A549 (cell line): ENCODE measurements at regions not wholly inside any gene's neighbourhood (a gene's known extent, or its start where the extent isn't known, plus 50 kb on each side); places are given as distances from the start of the nearest gene placed in this dataset.

Experiments used
- ATAC-seq, 2 experiments: fragments of 200-7000 bp in 1 of 2; fragments of >200 bp in 1 of 2; cut with Nextera tagmentation in 1 of 2; cut with Tn5 transposase in 1 of 2; 3 replicates each; pipeline versions ENCODE4 v1.8.0 to v1.9.1; 2018 to 2020; ENCODE audit warnings: mild to moderate bottlenecking in 1 of 2, moderate library complexity in 1 of 2
- CTCF ChIA-PET: fragments of 300-600 bp; sonication (Branson Sonifier 250); formaldehyde crosslinking; extraction: SDS; loops from one replicate; lab custom pipeline; 2021; ENCODE audit warnings: antibody characterized with exemption, inconsistent platforms; lab: Yijun Ruan, JAX
- POLR2A ChIA-PET: fragments of 350-600 bp; formaldehyde crosslinking; extraction: SDS; loops from one replicate; lab custom pipeline; 2021; ENCODE audit warnings: antibody characterized with exemption, inconsistent platforms; lab: Yijun Ruan, JAX
- DNase-seq, 2 experiments: peaks; one replicate each; pipeline versions ENCODE4 v3.0.0 to v3.0.0-alpha.2; 2011 to 2016; ENCODE audit warnings: low read depth in 1 of 2, low spot score in 1 of 2
- FAIRE-seq: peaks from 2 replicates; lab custom pipeline; 2011; peaks lifted over from hg19 to GRCh38; lab: Jason Lieb, UNC
- H3K27ac ChIP-seq, 2 experiments: fragments of >200 bp; sonication (Bioruptor Twin); formaldehyde crosslinking; 3 replicates each; pipeline ENCODE4 v1.5.1; 2016 to 2017
- H3K4me1 ChIP-seq: fragments of >200 bp; sonication (Bioruptor Twin); formaldehyde crosslinking; 3 replicates; pipeline ENCODE4 v1.6.1; 2016
- H3K4me2 ChIP-seq: fragments of >200 bp; sonication (Bioruptor Twin); formaldehyde crosslinking; 3 replicates; pipeline ENCODE4 v1.6.1; 2016
- H3K4me3 ChIP-seq: fragments of >200 bp; sonication (Bioruptor Twin); formaldehyde crosslinking; 3 replicates; pipeline ENCODE4 v1.5.1; 2016
- H3K9me3 ChIP-seq: fragments of >200 bp; sonication (Bioruptor Twin); formaldehyde crosslinking; 3 replicates; pipeline ENCODE4 v1.6.1; 2016
- ATOH8 ChIP-seq: fragments of 250-450 bp; sonication (Bioruptor Pico); IDR thresholded peaks from 2 replicates; pipeline ENCODE4 v1.5.0; 2020; ENCODE audit warnings: low read depth, mild to moderate bottlenecking, moderate library complexity
- BHLHE40 ChIP-seq: IDR thresholded peaks from 2 replicates; pipeline ENCODE4 v1.6.1; 2012; ENCODE audit warnings: low read depth, low read length, inconsistent platforms
- CBX8 ChIP-seq: fragments of 200-600 bp; sonication (generic); IDR thresholded peaks from 2 replicates; pipeline ENCODE4 v1.6.1; 2016
- CEBPB ChIP-seq, 2 experiments: fragments of >200 bp in 1 of 2; sonication (Bioruptor Twin) in 1 of 2; formaldehyde crosslinking in 1 of 2; IDR thresholded peaks; 2 replicates each; pipeline ENCODE4 v1.6.1; 2012 to 2016
- E2F6 ChIP-seq: IDR thresholded peaks from 2 replicates; pipeline ENCODE4 v1.6.1; 2012; ENCODE audit warnings: low read depth, borderline replicate concordance
- EHF ChIP-seq: fragments of 250-450 bp; sonication (Bioruptor Pico); IDR thresholded peaks from 2 replicates; pipeline ENCODE4 v1.5.0; 2020; ENCODE audit warnings: mild to moderate bottlenecking
- ESRRA ChIP-seq: fragments of 150-350 bp; IDR thresholded peaks from 2 replicates; pipeline ENCODE4 v1.6.1; 2014; ENCODE audit warnings: mild to moderate bottlenecking, low read length, borderline replicate concordance
- FOSL2 ChIP-seq, 2 experiments: fragments of 450-650 bp in 1 of 2; fragments of >200 bp in 1 of 2; sonication (Bioruptor Twin) in 1 of 2; formaldehyde crosslinking; IDR thresholded peaks; 2 replicates each; pipeline versions ENCODE4 v1.5.0 to v1.6.1; 2016 to 2020; ENCODE audit warnings: mild to moderate bottlenecking in 1 of 2, moderate library complexity in 1 of 2
- FOXS1 ChIP-seq: fragments of 250-450 bp; sonication (Bioruptor Pico); IDR thresholded peaks from 2 replicates; pipeline ENCODE4 v1.5.0; 2020; ENCODE audit warnings: mild to moderate bottlenecking, moderate library complexity
- HOXB13 ChIP-seq: fragments of 250-450 bp; sonication (Bioruptor Pico); IDR thresholded peaks from 2 replicates; pipeline ENCODE4 v1.5.0; 2020; ENCODE audit warnings: low read depth, mild to moderate bottlenecking, moderate library complexity
- JUN ChIP-seq, 2 experiments: fragments of >200 bp; sonication (Bioruptor Twin); formaldehyde crosslinking; IDR thresholded peaks; 2 replicates in 1 of 2; 3 replicates in 1 of 2; pipeline ENCODE4 v1.6.1; 2016 to 2017
- JUNB ChIP-seq: fragments of >200 bp; sonication (Bioruptor Twin); formaldehyde crosslinking; IDR thresholded peaks from 2 replicates; pipeline ENCODE4 v1.6.1; 2016
- KDM5A ChIP-seq: fragments of 200-600 bp; sonication (generic); IDR thresholded peaks from 2 replicates; pipeline ENCODE4 v1.6.1; 2016; ENCODE audit warnings: antibody characterized with exemption, mild to moderate bottlenecking
- MAFK ChIP-seq: fragments of 450-650 bp; IDR thresholded peaks from 2 replicates; pipeline ENCODE4 v1.6.1; 2014; ENCODE audit not compliant: partially characterized antibody
- MAZ ChIP-seq: fragments of 150-350 bp; IDR thresholded peaks from 2 replicates; pipeline ENCODE4 v1.6.1; 2014; ENCODE audit warnings: antibody characterized with exemption, low read depth, low read length, borderline replicate concordance
- NR3C1 ChIP-seq: fragments of >200 bp; sonication (Bioruptor Twin); formaldehyde crosslinking; IDR thresholded peaks from 3 replicates; pipeline ENCODE4 v1.6.1; 2017
- POLR2A ChIP-seq: IDR thresholded peaks from 2 replicates; pipeline ENCODE4 v1.6.1; 2012; ENCODE audit warnings: mild to moderate bottlenecking, low read length
- RFX5 ChIP-seq: fragments of 450-650 bp; IDR thresholded peaks from 2 replicates; pipeline ENCODE4 v1.7.1; 2014; ENCODE audit warnings: antibody characterized with exemption, mild to moderate bottlenecking, moderate library complexity
- SREBF2 ChIP-seq: fragments of 450-650 bp; IDR thresholded peaks from 2 replicates; pipeline ENCODE4 v1.6.1; 2014; ENCODE audit warnings: mild to moderate bottlenecking, moderate library complexity
- ZFP36 ChIP-seq: fragments of 450-650 bp; IDR thresholded peaks from 2 replicates; pipeline ENCODE4 v1.6.1; 2014; ENCODE audit warnings: borderline replicate concordance; ENCODE audit not compliant: partially characterized antibody
- WGBS: methylation state at CpG from one replicate; pipeline ENCODE4 v1.1.6; 2017; ENCODE audit errors: missing lambda C conversion rate; 5-methylcytosine and 5-hydroxymethylcytosine counted together
- TF ChIP-seq, protein P1 (sequence below): fragments of 200-600 bp; sonication (generic); IDR thresholded peaks from 2 replicates; pipeline ENCODE4 v1.6.1; 2016; ENCODE audit warnings: antibody characterized with exemption, mild to moderate bottlenecking, moderate library complexity
- TF ChIP-seq, protein P2 (sequence below): fragments of 450-650 bp; IDR thresholded peaks from 2 replicates; pipeline ENCODE4 v1.6.1; 2014; ENCODE audit warnings: antibody characterized with exemption
- TF ChIP-seq, protein P3 (sequence below): IDR thresholded peaks from 2 replicates; pipeline ENCODE4 v1.6.1; 2012
- TF ChIP-seq, protein P4 (sequence below): fragments of 250-450 bp; sonication (Bioruptor Pico); IDR thresholded peaks from 2 replicates; pipeline ENCODE4 v1.5.0; 2021; ENCODE audit warnings: mild to moderate bottlenecking, moderate library complexity, borderline replicate concordance

DNA sequence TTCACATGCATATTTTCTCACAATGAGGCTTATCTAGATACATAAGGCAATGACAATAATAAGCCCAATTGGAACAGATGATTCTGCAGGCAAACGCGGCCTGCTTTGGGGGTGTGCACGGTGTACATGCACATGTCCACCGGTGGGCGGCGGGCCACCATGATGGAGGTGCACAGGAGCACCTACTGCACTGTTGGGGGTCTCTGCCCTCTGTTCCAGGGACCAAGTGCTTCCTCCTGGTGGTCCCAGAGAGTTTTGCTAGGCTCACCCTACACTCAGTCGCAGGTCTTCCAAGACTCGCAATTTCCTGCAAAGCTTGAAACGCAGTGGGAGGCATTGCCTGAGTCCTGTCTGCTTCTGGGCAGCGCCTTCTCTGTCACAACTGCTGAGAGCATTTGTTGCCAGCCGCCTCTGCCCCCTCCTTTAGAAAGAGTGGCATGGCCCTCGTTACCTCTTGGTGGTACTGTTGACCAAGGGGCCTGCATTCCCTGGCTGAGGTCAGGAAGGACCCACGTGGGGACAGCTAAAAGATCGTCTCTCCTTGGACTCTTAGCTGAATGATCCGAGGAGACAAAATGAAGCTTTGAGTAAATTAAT, 135.3 kb downstream of the ERMARD start:
- Histone ChIP-seq H3K27ac (no peak overlapping the region), H3K4me3 (no peak overlapping the region), H3K4me2 (no peak overlapping the region), H3K4me1 (no peaks in the 10 kb centered on the region), H3K9me3 (no peaks in the 10 kb centered on the region)
- CTCF ChIA-PET: interaction anchor here (0.7 kb wide), 1 partner anchor 12 kb away, joined by 3 read pairs; no protein-coding TSS in a partner anchor
- DNase-seq (no peak), ATAC-seq (no peak), FAIRE-seq (no peak)
- POLR2A ChIA-PET: no interaction called here
- 63% methylated on average over 9 of the region's 15 CpGs for WGBS
- TF ChIP-seq ATOH8 (CRISPR knock-in tag) (no peak), E2F6 (no peak), EHF (no peak), RFX5 (no peak), POLR2A (no peak), ESRRA (no peak), FOXS1 (CRISPR knock-in tag) (no peak), ZFP36 (no peak), JUNB (no peak), MAFK (no peak), FOSL2 (IDR thresholded peaks at IDR 0.05) (no peak), FOSL2 (CRISPR knock-in tag; IDR thresholded peaks at IDR 0.05) (no peak), HOXB13 (CRISPR knock-in tag) (no peak), NR3C1 (no peak), CEBPB (IDR thresholded peaks at IDR 0.05) (no peak), KDM5A (no peak)
- TF ChIP-seq, protein P1, sequence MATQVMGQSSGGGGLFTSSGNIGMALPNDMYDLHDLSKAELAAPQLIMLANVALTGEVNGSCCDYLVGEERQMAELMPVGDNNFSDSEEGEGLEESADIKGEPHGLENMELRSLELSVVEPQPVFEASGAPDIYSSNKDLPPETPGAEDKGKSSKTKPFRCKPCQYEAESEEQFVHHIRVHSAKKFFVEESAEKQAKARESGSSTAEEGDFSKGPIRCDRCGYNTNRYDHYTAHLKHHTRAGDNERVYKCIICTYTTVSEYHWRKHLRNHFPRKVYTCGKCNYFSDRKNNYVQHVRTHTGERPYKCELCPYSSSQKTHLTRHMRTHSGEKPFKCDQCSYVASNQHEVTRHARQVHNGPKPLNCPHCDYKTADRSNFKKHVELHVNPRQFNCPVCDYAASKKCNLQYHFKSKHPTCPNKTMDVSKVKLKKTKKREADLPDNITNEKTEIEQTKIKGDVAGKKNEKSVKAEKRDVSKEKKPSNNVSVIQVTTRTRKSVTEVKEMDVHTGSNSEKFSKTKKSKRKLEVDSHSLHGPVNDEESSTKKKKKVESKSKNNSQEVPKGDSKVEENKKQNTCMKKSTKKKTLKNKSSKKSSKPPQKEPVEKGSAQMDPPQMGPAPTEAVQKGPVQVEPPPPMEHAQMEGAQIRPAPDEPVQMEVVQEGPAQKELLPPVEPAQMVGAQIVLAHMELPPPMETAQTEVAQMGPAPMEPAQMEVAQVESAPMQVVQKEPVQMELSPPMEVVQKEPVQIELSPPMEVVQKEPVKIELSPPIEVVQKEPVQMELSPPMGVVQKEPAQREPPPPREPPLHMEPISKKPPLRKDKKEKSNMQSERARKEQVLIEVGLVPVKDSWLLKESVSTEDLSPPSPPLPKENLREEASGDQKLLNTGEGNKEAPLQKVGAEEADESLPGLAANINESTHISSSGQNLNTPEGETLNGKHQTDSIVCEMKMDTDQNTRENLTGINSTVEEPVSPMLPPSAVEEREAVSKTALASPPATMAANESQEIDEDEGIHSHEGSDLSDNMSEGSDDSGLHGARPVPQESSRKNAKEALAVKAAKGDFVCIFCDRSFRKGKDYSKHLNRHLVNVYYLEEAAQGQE: no peak
- TF ChIP-seq, protein P2, sequence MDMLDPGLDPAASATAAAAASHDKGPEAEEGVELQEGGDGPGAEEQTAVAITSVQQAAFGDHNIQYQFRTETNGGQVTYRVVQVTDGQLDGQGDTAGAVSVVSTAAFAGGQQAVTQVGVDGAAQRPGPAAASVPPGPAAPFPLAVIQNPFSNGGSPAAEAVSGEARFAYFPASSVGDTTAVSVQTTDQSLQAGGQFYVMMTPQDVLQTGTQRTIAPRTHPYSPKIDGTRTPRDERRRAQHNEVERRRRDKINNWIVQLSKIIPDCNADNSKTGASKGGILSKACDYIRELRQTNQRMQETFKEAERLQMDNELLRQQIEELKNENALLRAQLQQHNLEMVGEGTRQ: no peak
- TF ChIP-seq, protein P3, sequence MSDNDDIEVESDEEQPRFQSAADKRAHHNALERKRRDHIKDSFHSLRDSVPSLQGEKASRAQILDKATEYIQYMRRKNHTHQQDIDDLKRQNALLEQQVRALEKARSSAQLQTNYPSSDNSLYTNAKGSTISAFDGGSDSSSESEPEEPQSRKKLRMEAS: no peak

DNA sequence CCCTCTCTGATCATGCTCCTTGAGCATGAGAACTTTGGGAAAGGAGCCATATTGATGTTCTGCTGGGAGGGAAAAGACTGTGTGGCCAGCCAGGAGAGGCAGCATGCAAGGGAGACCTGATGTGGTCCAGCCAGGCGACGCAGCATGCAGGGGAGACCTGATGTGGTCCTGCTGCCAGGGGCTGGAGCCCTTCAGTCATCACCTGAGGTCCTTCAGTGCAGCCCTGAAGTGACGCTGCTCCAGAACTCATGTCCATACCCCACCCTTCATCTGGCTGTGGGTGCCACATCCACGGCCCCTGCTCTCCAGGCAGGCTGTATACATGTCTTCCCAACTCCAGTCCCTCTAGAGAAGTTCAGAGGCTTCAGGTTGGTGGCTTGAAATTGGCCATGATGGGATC, 134.4 kb downstream of the ERMARD start:
- ATAC-seq: no peak
- Histone ChIP-seq H3K4me1 (no peaks in the 10 kb centered on the region), H3K9me3 (no peaks in the 10 kb centered on the region), H3K4me2 (no peak overlapping the region), H3K27ac (no peak overlapping the region), H3K4me3 (no peak overlapping the region)
- ChIA-PET CTCF (interaction anchor here (0.7 kb wide), 1 partner anchor 11 kb away, joined by 3 read pairs; no protein-coding TSS in a partner anchor), POLR2A (no interaction called here)
- TF ChIP-seq SREBF2: no peak
- TF ChIP-seq CEBPB (IDR thresholded peaks at IDR 0.05): no peak
- no peak for TF ChIP-seq BHLHE40
- TF ChIP-seq, protein P4, sequence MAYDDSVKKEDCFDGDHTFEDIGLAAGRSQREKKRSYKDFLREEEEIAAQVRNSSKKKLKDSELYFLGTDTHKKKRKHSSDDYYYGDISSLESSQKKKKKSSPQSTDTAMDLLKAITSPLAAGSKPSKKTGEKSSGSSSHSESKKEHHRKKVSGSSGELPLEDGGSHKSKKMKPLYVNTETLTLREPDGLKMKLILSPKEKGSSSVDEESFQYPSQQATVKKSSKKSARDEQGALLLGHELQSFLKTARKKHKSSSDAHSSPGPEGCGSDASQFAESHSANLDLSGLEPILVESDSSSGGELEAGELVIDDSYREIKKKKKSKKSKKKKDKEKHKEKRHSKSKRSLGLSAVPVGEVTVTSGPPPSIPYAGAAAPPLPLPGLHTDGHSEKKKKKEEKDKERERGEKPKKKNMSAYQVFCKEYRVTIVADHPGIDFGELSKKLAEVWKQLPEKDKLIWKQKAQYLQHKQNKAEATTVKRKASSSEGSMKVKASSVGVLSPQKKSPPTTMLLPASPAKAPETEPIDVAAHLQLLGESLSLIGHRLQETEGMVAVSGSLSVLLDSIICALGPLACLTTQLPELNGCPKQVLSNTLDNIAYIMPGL (CRISPR knock-in tag): no peak
- TF ChIP-seq MAZ: no peak
- TF ChIP-seq CBX8: no peak
- no peak for TF ChIP-seq MAFK
- no peak for TF ChIP-seq JUN (IDR thresholded peaks at IDR 0.05)
- DNase-seq: no peak
- FAIRE-seq: no peak
- WGBS: 0% methylated on average over 1 of the region's 4 CpGs
